ENCODE measurements at regions not wholly inside any gene's neighbourhood (a gene's known extent, or its start where the extent isn't known, plus 50 kb on each side); places are given as distances from the start of the nearest gene placed in this dataset.
"Not testable (repeated sequence)": the region's sequence is repeated elsewhere in the genome, so short reads cannot be mapped to it uniquely, and the experiment has no call there.

DNA sequence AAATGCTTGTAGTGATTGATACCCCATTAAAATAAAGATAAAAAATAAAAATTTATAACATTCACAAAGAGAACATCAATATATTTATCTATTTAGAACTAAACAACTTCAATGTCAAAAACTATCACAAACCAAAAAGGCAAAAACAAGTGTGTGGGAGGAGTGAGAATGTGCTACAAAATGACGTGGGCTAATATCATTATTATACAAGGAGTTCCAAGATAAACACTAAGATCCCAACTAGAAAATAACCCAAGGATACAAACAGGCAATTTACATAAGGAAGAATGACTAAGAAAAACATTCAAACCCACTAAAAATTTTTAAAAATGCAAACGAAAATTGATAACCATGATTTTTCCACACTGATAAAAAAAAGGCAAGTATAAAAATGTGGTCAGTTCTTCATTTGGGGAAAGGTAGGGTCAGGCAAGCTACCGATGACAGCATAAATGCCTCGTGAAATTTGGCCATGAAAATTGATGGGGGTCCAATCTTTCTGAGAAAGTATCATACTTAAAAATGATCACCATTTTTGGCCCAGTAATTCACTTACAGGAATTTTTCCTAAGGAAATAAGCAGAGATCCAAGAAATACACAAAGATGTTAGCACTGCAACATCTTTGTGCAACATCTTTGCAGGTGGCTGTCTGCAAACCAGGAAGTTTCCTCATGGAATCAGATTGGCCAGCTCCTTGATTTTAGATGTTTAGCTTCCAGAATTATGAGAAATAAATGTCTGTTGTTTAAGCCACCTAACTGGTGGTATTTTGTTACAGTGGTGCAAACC, 140.2 kb downstream of the TMEM200A start:
- H3K4me2 ChIP-seq (replicated peaks; ENCODE audit: low read depth, low read length, poor library complexity, severe bottlenecking) = no peak overlapping the region
- intact Hi-C loops (cut with micrococcal nuclease) = no loop called here
- H3K4me3 ChIP-seq (ENCODE audit: control extremely low read depth in 1 of 5, extremely low read depth in 1 of 5, insufficient read depth in 1 of 5, low read depth in 2 of 5, low read length in 4 of 5) = no peak overlapping the region
- DNase-seq (no peak), ATAC-seq (ENCODE audit: low read depth) (no peak)
- no peak overlapping the region for H2AFZ ChIP-seq (ENCODE audit: insufficient read depth, low read depth, low read length, poor library complexity, severe bottlenecking)
- no peaks in the 10 kb centered on the region for H3K79me2 ChIP-seq (ENCODE audit: control insufficient read depth, insufficient read depth, low read length)
- H3K9me3 ChIP-seq (ENCODE audit: control extremely low read depth in 1 of 3, control insufficient read depth in 2 of 3, insufficient read depth in 1 of 3, low read length in 2 of 3) = peaks cover 0 to 3% (median 2%) of the 10 kb centered on the region in 3 donors
- no CpG with 5 or more reads among the region's 4 CpGs for WGBS (ENCODE audit: insufficient coverage)
- no peaks in the 10 kb centered on the region for H3K9me3 Mint-ChIP-seq (ENCODE audit: insufficient read depth)
- no peaks in the 10 kb centered on the region for H3K4me1 ChIP-seq (ENCODE audit: control insufficient read depth in 2 of 2, insufficient read depth in 2 of 2, low read length in 2 of 2)
- no peaks in the 10 kb centered on the region for H3K27me3 ChIP-seq (replicated peaks in 1 of 4; ENCODE audit: control extremely low read depth in 1 of 4, control insufficient read depth in 3 of 4, insufficient read depth in 4 of 4, low read length in 3 of 4)
- H3K27me3 Mint-ChIP-seq = peaks cover 1% of the 10 kb centered on the region
- peaks cover 3% of the 10 kb centered on the region for H3K4me1 Mint-ChIP-seq
- H3K9ac ChIP-seq (ENCODE audit: low read length) = no peak overlapping the region
- H3K36me3 ChIP-seq (replicated peaks in 1 of 2; ENCODE audit: control extremely low read depth in 1 of 2, control insufficient read depth in 1 of 2, extremely low read depth in 1 of 2, insufficient read depth in 2 of 2, low read length in 1 of 2) = no peaks in the 10 kb centered on the region
- H3K27ac ChIP-seq (ENCODE audit: low read length in 2 of 2) = no peak overlapping the region
- ChIA-PET CTCF (no interaction called here), POLR2A (no interaction called here)
- TF ChIP-seq, protein P1, sequence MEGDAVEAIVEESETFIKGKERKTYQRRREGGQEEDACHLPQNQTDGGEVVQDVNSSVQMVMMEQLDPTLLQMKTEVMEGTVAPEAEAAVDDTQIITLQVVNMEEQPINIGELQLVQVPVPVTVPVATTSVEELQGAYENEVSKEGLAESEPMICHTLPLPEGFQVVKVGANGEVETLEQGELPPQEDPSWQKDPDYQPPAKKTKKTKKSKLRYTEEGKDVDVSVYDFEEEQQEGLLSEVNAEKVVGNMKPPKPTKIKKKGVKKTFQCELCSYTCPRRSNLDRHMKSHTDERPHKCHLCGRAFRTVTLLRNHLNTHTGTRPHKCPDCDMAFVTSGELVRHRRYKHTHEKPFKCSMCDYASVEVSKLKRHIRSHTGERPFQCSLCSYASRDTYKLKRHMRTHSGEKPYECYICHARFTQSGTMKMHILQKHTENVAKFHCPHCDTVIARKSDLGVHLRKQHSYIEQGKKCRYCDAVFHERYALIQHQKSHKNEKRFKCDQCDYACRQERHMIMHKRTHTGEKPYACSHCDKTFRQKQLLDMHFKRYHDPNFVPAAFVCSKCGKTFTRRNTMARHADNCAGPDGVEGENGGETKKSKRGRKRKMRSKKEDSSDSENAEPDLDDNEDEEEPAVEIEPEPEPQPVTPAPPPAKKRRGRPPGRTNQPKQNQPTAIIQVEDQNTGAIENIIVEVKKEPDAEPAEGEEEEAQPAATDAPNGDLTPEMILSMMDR (IDR thresholded peaks at IDR 0.05) = no peak
- no peak for TF ChIP-seq EZH2 (IDR thresholded peaks at IDR 0.05; ENCODE audit: borderline replicate concordance, insufficient read depth, low read depth, low read length, poor library complexity, severe bottlenecking)
- no peak overlapping the region for H3K4me3 Mint-ChIP-seq
- no peak overlapping the region for H3K27ac Mint-ChIP-seq
- no peaks in the 10 kb centered on the region for H4K20me1 ChIP-seq (ENCODE audit: control insufficient read depth, insufficient read depth, low read length, poor library complexity, severe bottlenecking)

GRCh38 chr6:130507005-130507665, 141.3 kb downstream of the TMEM200A start:
- H3K27me3 Mint-ChIP-seq; H3K36me3 ChIP-seq (replicated peaks in 1 of 2; ENCODE audit: control extremely low read depth in 1 of 2, control insufficient read depth in 1 of 2, extremely low read depth in 1 of 2, insufficient read depth in 2 of 2, low read length in 1 of 2); POLR2A ChIA-PET; H3K27ac Mint-ChIP-seq; H3K79me2 ChIP-seq (ENCODE audit: control insufficient read depth, insufficient read depth, low read length); H3K9ac ChIP-seq (ENCODE audit: low read length); H3K4me3 Mint-ChIP-seq; H4K20me1 ChIP-seq (ENCODE audit: control insufficient read depth, insufficient read depth, low read length, poor library complexity, severe bottlenecking); H2AFZ ChIP-seq (ENCODE audit: insufficient read depth, low read depth, low read length, poor library complexity, severe bottlenecking); H3K27me3 ChIP-seq (replicated peaks in 1 of 4; ENCODE audit: control extremely low read depth in 1 of 4, control insufficient read depth in 3 of 4, insufficient read depth in 4 of 4, low read length in 3 of 4); H3K4me3 ChIP-seq (ENCODE audit: control extremely low read depth in 1 of 5, extremely low read depth in 1 of 5, insufficient read depth in 1 of 5, low read depth in 2 of 5, low read length in 4 of 5); H3K4me1 ChIP-seq (ENCODE audit: control insufficient read depth in 2 of 2, insufficient read depth in 2 of 2, low read length in 2 of 2); CTCF ChIA-PET; DNase-seq; H3K9me3 ChIP-seq (ENCODE audit: control extremely low read depth in 1 of 3, control insufficient read depth in 2 of 3, insufficient read depth in 1 of 3, low read length in 2 of 3); H3K4me1 Mint-ChIP-seq; intact Hi-C loops (cut with micrococcal nuclease); ATAC-seq (ENCODE audit: low read depth); H3K27ac ChIP-seq (ENCODE audit: low read length in 2 of 2); H3K4me2 ChIP-seq (replicated peaks; ENCODE audit: low read depth, low read length, poor library complexity, severe bottlenecking); H3K9me3 Mint-ChIP-seq (ENCODE audit: insufficient read depth): not testable (repeated sequence)
- no CpG with 5 or more reads among the region's 5 CpGs for WGBS (ENCODE audit: insufficient coverage)
